ENCODE measurements at regions not wholly inside any gene's neighbourhood (a gene's known extent, or its start where the extent isn't known, plus 50 kb on each side); places are given as distances from the start of the nearest gene placed in this dataset.

DNA sequence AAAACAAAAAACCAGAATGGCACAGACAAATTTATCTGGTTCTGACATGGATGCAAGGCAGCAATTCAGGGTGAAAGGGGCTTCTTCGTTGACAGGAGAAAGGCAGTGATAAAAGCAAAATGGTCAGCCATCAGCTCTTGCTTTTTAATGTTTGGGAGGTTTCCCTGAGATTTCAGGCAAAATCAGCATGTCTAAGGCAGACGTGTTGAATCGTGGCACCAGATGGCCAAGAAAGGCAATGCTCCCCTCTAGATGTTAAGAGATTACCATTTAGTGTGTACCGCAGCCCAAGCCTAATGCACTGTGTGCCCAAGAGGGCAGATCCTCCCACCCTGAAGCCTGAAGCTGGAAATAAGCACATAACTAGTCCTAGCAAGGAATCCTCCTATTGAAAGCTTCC lies 88.8 kb upstream of the GALNT18 start:
- TF ChIP-seq, protein P1, sequence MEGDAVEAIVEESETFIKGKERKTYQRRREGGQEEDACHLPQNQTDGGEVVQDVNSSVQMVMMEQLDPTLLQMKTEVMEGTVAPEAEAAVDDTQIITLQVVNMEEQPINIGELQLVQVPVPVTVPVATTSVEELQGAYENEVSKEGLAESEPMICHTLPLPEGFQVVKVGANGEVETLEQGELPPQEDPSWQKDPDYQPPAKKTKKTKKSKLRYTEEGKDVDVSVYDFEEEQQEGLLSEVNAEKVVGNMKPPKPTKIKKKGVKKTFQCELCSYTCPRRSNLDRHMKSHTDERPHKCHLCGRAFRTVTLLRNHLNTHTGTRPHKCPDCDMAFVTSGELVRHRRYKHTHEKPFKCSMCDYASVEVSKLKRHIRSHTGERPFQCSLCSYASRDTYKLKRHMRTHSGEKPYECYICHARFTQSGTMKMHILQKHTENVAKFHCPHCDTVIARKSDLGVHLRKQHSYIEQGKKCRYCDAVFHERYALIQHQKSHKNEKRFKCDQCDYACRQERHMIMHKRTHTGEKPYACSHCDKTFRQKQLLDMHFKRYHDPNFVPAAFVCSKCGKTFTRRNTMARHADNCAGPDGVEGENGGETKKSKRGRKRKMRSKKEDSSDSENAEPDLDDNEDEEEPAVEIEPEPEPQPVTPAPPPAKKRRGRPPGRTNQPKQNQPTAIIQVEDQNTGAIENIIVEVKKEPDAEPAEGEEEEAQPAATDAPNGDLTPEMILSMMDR (conservative IDR thresholded peaks at IDR 0.05; ENCODE audit: low read depth in 2 of 2) = no peak
- no peak for TF ChIP-seq EZH2 (IDR thresholded peaks at IDR 0.05; ENCODE audit: low read depth, unreplicated experiment)
- no peak for TF ChIP-seq POLR2AphosphoS5 (IDR thresholded peaks at IDR 0.05; ENCODE audit: low read depth)
- TF ChIP-seq, protein P2, sequence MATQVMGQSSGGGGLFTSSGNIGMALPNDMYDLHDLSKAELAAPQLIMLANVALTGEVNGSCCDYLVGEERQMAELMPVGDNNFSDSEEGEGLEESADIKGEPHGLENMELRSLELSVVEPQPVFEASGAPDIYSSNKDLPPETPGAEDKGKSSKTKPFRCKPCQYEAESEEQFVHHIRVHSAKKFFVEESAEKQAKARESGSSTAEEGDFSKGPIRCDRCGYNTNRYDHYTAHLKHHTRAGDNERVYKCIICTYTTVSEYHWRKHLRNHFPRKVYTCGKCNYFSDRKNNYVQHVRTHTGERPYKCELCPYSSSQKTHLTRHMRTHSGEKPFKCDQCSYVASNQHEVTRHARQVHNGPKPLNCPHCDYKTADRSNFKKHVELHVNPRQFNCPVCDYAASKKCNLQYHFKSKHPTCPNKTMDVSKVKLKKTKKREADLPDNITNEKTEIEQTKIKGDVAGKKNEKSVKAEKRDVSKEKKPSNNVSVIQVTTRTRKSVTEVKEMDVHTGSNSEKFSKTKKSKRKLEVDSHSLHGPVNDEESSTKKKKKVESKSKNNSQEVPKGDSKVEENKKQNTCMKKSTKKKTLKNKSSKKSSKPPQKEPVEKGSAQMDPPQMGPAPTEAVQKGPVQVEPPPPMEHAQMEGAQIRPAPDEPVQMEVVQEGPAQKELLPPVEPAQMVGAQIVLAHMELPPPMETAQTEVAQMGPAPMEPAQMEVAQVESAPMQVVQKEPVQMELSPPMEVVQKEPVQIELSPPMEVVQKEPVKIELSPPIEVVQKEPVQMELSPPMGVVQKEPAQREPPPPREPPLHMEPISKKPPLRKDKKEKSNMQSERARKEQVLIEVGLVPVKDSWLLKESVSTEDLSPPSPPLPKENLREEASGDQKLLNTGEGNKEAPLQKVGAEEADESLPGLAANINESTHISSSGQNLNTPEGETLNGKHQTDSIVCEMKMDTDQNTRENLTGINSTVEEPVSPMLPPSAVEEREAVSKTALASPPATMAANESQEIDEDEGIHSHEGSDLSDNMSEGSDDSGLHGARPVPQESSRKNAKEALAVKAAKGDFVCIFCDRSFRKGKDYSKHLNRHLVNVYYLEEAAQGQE (IDR thresholded peaks at IDR 0.05; ENCODE audit: unreplicated experiment) = no peak
- TF ChIP-seq ZNF114 (CRISPR knock-in tag; IDR thresholded peaks at IDR 0.05) = no peak
- no peak for TF ChIP-seq JUNB (IDR thresholded peaks at IDR 0.05; ENCODE audit: unreplicated experiment)
- no peak for TF ChIP-seq CREB1 (CRISPR knock-in tag; IDR thresholded peaks at IDR 0.05; ENCODE audit: low read depth)
- TF ChIP-seq, protein P3, sequence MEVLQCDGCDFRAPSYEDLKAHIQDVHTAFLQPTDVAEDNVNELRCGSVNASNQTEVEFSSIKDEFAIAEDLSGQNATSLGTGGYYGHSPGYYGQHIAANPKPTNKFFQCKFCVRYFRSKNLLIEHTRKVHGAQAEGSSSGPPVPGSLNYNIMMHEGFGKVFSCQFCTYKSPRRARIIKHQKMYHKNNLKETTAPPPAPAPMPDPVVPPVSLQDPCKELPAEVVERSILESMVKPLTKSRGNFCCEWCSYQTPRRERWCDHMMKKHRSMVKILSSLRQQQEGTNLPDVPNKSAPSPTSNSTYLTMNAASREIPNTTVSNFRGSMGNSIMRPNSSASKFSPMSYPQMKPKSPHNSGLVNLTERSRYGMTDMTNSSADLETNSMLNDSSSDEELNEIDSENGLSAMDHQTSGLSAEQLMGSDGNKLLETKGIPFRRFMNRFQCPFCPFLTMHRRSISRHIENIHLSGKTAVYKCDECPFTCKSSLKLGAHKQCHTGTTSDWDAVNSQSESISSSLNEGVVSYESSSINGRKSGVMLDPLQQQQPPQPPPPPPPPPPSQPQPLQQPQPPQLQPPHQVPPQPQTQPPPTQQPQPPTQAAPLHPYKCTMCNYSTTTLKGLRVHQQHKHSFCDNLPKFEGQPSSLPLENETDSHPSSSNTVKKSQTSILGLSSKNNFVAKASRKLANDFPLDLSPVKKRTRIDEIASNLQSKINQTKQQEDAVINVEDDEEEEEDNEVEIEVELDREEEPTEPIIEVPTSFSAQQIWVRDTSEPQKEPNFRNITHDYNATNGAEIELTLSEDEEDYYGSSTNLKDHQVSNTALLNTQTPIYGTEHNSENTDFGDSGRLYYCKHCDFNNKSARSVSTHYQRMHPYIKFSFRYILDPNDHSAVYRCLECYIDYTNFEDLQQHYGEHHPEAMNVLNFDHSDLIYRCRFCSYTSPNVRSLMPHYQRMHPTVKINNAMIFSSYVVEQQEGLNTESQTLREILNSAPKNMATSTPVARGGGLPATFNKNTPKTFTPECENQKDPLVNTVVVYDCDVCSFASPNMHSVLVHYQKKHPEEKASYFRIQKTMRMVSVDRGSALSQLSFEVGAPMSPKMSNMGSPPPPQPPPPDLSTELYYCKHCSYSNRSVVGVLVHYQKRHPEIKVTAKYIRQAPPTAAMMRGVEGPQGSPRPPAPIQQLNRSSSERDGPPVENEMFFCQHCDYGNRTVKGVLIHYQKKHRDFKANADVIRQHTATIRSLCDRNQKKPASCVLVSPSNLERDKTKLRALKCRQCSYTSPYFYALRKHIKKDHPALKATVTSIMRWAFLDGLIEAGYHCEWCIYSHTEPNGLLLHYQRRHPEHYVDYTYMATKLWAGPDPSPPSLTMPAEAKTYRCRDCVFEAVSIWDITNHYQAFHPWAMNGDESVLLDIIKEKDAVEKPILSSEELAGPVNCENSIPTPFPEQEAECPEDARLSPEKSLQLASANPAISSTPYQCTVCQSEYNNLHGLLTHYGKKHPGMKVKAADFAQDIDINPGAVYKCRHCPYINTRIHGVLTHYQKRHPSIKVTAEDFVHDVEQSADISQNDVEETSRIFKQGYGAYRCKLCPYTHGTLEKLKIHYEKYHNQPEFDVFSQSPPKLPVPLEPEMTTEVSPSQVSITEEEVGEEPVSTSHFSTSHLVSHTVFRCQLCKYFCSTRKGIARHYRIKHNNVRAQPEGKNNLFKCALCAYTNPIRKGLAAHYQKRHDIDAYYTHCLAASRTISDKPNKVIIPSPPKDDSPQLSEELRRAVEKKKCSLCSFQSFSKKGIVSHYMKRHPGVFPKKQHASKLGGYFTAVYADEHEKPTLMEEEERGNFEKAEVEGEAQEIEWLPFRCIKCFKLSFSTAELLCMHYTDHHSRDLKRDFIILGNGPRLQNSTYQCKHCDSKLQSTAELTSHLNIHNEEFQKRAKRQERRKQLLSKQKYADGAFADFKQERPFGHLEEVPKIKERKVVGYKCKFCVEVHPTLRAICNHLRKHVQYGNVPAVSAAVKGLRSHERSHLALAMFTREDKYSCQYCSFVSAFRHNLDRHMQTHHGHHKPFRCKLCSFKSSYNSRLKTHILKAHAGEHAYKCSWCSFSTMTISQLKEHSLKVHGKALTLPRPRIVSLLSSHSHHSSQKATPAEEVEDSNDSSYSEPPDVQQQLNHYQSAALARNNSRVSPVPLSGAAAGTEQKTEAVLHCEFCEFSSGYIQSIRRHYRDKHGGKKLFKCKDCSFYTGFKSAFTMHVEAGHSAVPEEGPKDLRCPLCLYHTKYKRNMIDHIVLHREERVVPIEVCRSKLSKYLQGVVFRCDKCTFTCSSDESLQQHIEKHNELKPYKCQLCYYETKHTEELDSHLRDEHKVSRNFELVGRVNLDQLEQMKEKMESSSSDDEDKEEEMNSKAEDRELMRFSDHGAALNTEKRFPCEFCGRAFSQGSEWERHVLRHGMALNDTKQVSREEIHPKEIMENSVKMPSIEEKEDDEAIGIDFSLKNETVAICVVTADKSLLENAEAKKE (CRISPR knock-in tag; IDR thresholded peaks at IDR 0.05) = no peak
- no peak for TF ChIP-seq EZH2phosphoT487 (IDR thresholded peaks at IDR 0.05; ENCODE audit: unreplicated experiment)
- TF ChIP-seq, protein P4, sequence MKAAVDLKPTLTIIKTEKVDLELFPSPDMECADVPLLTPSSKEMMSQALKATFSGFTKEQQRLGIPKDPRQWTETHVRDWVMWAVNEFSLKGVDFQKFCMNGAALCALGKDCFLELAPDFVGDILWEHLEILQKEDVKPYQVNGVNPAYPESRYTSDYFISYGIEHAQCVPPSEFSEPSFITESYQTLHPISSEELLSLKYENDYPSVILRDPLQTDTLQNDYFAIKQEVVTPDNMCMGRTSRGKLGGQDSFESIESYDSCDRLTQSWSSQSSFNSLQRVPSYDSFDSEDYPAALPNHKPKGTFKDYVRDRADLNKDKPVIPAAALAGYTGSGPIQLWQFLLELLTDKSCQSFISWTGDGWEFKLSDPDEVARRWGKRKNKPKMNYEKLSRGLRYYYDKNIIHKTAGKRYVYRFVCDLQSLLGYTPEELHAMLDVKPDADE (IDR thresholded peaks at IDR 0.05) = no peak
